ENCODE measurements at regions not wholly inside any gene's neighbourhood (a gene's known extent, or its start where the extent isn't known, plus 50 kb on each side); places are given as distances from the start of the nearest gene placed in this dataset.
A peak's percentile ranks its signal among the peaks of the same experiment; 100 is the strongest.

GRCh38 chr9:7676609-7677156, 122.9 kb downstream of the DMAC1 start:
- DNase-seq (ENCODE audit: low read depth, low spot score) (no peak), FAIRE-seq (no peak)
- TF ChIP-seq CTCF (optimal IDR thresholded peaks at IDR 0.05 in 1 of 3, IDR thresholded peaks at IDR 0.05 in 1 of 3, conservative IDR thresholded peaks at IDR 0.05 in 1 of 3; ENCODE audit: extremely low read depth in 1 of 3, insufficient read depth in 2 of 3, low read length in 3 of 3): no peak
- no peak for TF ChIP-seq EZH2 (IDR thresholded peaks at IDR 0.05; ENCODE audit: low read length)
- no peak overlapping the region for H3K4me2 ChIP-seq (ENCODE audit: control insufficient read depth, extremely low read depth, insufficient read depth, low read depth, low read length)
- H3K79me2 ChIP-seq (ENCODE audit: control insufficient read depth, insufficient read depth, low read length): no peaks in the 10 kb centered on the region
- no peaks in the 10 kb centered on the region for H3K9me3 ChIP-seq (ENCODE audit: control insufficient read depth, low read depth, low read length)
- no peaks in the 10 kb centered on the region for H4K20me1 ChIP-seq (ENCODE audit: control insufficient read depth, extremely low read depth, insufficient read depth, low read length)
- H2AFZ ChIP-seq (ENCODE audit: control insufficient read depth, low read length): no peak overlapping the region
- no peaks in the 10 kb centered on the region for H3K4me1 ChIP-seq (ENCODE audit: control insufficient read depth, extremely low read depth, insufficient read depth, low read length)
- no peaks in the 10 kb centered on the region for H3K9me1 ChIP-seq (ENCODE audit: control insufficient read depth, extremely low read depth, insufficient read depth, low read length)
- no peak overlapping the region for H3K4me3 ChIP-seq (ENCODE audit: control insufficient read depth in 2 of 3, extremely low read depth in 1 of 3, insufficient read depth in 2 of 3, low read depth in 1 of 3, low read length in 3 of 3)
- no peaks in the 10 kb centered on the region for H3K36me3 ChIP-seq (ENCODE audit: control insufficient read depth in 2 of 2, extremely low read depth in 1 of 2, insufficient read depth in 2 of 2, low read length in 2 of 2)
- dilution Hi-C loops (cut with MboI; ENCODE audit: extremely low pct_ligation_motif_present, low sequenced_read_pairs): no loop called here
- H3K9ac ChIP-seq (ENCODE audit: control insufficient read depth, extremely low read depth, insufficient read depth, low read length): no peak overlapping the region
- no peak overlapping the region for H3K27ac ChIP-seq (ENCODE audit: control insufficient read depth, insufficient read depth, low read length)
- H3K27me3 ChIP-seq (ENCODE audit: control insufficient read depth, extremely low read depth, insufficient read depth, low read length): no peaks in the 10 kb centered on the region

GRCh38 chr9:7671847-7672246, 127.7 kb downstream of the DMAC1 start:
- no peak for FAIRE-seq
- no peaks in the 10 kb centered on the region for H3K27me3 ChIP-seq (ENCODE audit: control insufficient read depth, extremely low read depth, insufficient read depth, low read length)
- no peaks in the 10 kb centered on the region for H3K36me3 ChIP-seq (ENCODE audit: control insufficient read depth in 2 of 2, extremely low read depth in 1 of 2, insufficient read depth in 2 of 2, low read length in 2 of 2)
- H3K9me3 ChIP-seq (ENCODE audit: control insufficient read depth, low read depth, low read length): no peaks in the 10 kb centered on the region
- TF ChIP-seq EZH2 (IDR thresholded peaks at IDR 0.05; ENCODE audit: low read length) (no peak), CTCF (optimal IDR thresholded peaks at IDR 0.05 in 1 of 3, IDR thresholded peaks at IDR 0.05 in 1 of 3, conservative IDR thresholded peaks at IDR 0.05 in 1 of 3; ENCODE audit: extremely low read depth in 1 of 3, insufficient read depth in 2 of 3, low read length in 3 of 3) (no peak)
- no peak overlapping the region for H3K4me3 ChIP-seq (ENCODE audit: control insufficient read depth in 2 of 3, extremely low read depth in 1 of 3, insufficient read depth in 2 of 3, low read depth in 1 of 3, low read length in 3 of 3)
- H3K4me2 ChIP-seq (ENCODE audit: control insufficient read depth, extremely low read depth, insufficient read depth, low read depth, low read length): no peak overlapping the region
- H3K27ac ChIP-seq (ENCODE audit: control insufficient read depth, insufficient read depth, low read length): no peak overlapping the region
- H2AFZ ChIP-seq (ENCODE audit: control insufficient read depth, low read length): peak overlapping the region; percentile 15
- no peak overlapping the region for H3K9ac ChIP-seq (ENCODE audit: control insufficient read depth, extremely low read depth, insufficient read depth, low read length)
- H3K4me1 ChIP-seq (ENCODE audit: control insufficient read depth, extremely low read depth, insufficient read depth, low read length): no peaks in the 10 kb centered on the region
- dilution Hi-C loops (cut with MboI; ENCODE audit: extremely low pct_ligation_motif_present, low sequenced_read_pairs): no loop called here
- H3K79me2 ChIP-seq (ENCODE audit: control insufficient read depth, insufficient read depth, low read length): no peaks in the 10 kb centered on the region
- no peak for DNase-seq (ENCODE audit: low read depth, low spot score)
- H3K9me1 ChIP-seq (ENCODE audit: control insufficient read depth, extremely low read depth, insufficient read depth, low read length): no peaks in the 10 kb centered on the region
- H4K20me1 ChIP-seq (ENCODE audit: control insufficient read depth, extremely low read depth, insufficient read depth, low read length): no peaks in the 10 kb centered on the region

Measured in keratinocyte (primary cell).